IMR-90 (cell line): ENCODE measurements at regions not wholly inside any gene's neighbourhood (a gene's known extent, or its start where the extent isn't known, plus 50 kb on each side); places are given as distances from the start of the nearest gene placed in this dataset.
"Not testable (repeated sequence)": the region's sequence is repeated elsewhere in the genome, so short reads cannot be mapped to it uniquely, and the experiment has no call there.

Source experiments
- BHLHE40 ChIP-seq: fragments of 150-350 bp; IDR thresholded peaks from 2 replicates; pipeline ENCODE4 v1.6.1; 2016; ENCODE audit warnings: mild to moderate bottlenecking, low read depth, low read length
- CEBPB ChIP-seq: IDR thresholded peaks from 2 replicates; pipeline ENCODE4 v1.6.1; 2012; ENCODE audit warnings: low read depth, low read length, improper control_type of control experiment
- CHD1 ChIP-seq: IDR thresholded peaks from 2 replicates; pipeline ENCODE4 v1.6.1; 2012; ENCODE audit warnings: low read depth, low read length, improper control_type of control experiment
- CTCF ChIP-seq: conservative IDR thresholded peaks from 2 replicates; pipeline ENCODE4 v1.5.1; 2012; ENCODE audit warnings: mild to moderate bottlenecking, low read depth, low read length, improper control_type of control experiment
- ELK1 ChIP-seq: fragments of 150-350 bp; IDR thresholded peaks from 2 replicates; pipeline ENCODE4 v1.6.1; 2016; ENCODE audit warnings: low read depth, mild to moderate bottlenecking, low read length, moderate library complexity, borderline replicate concordance
- FOS ChIP-seq: fragments of 150-350 bp; IDR thresholded peaks from 2 replicates; pipeline ENCODE4 v1.6.1; 2016; ENCODE audit warnings: low read depth, low read length
- MAZ ChIP-seq: IDR thresholded peaks from 2 replicates; pipeline ENCODE4 v1.6.1; 2012; ENCODE audit warnings: low read depth, mild to moderate bottlenecking, low read length, improper control_type of control experiment, moderate library complexity, borderline replicate concordance
- POLR2A ChIP-seq: IDR thresholded peaks from 2 replicates; pipeline ENCODE4 v1.6.1; 2012; ENCODE audit warnings: mild to moderate bottlenecking, low read depth, low read length
- RCOR1 ChIP-seq: IDR thresholded peaks from 2 replicates; pipeline ENCODE4 v1.6.1; 2012; ENCODE audit warnings: mild to moderate bottlenecking, low read length, improper control_type of control experiment; ENCODE audit not compliant: insufficient replicate concordance
- SMC3 ChIP-seq: fragments of 150-350 bp; IDR thresholded peaks from 2 replicates; pipeline ENCODE4 v1.6.1; 2016; ENCODE audit warnings: low read depth, mild to moderate bottlenecking, antibody characterized with exemption, low read length, moderate library complexity
- USF2 ChIP-seq: fragments of 150-350 bp; IDR thresholded peaks from 2 replicates; pipeline ENCODE4 v1.6.1; 2017; ENCODE audit warnings: mild to moderate bottlenecking, antibody characterized with exemption, low read length, low read depth

- TF ChIP-seq CTCF, USF2, POLR2A, CEBPB, FOS, BHLHE40, SMC3, CHD1, MAZ, ELK1, RCOR1: not testable (repeated sequence)
Measured at GRCh38 chr17:30596948-30597775, 120.0 kb downstream of the GOSR1 start.
